SU-DHL-6 (cell line): ENCODE measurements at regions not wholly inside any gene's neighbourhood (a gene's known extent, or its start where the extent isn't known, plus 50 kb on each side); places are given as distances from the start of the nearest gene placed in this dataset.

Source experiments
- CTCF ChIP-seq: fragments of 200-600 bp; sonication (generic); IDR thresholded peaks from one replicate; pipeline ENCODE4 v1.5.1; 2017; ENCODE audit warnings: antibody characterized with exemption, mild to moderate bottlenecking, low read length, moderate library complexity; ENCODE audit not compliant: insufficient read depth, poor library complexity, severe bottlenecking
- EZH2phosphoT487 ChIP-seq: fragments of 200-600 bp; sonication (generic), shearing (Covaris generic); conservative IDR thresholded peaks from 2 replicates; pipeline ENCODE4 v1.6.1; 2018; ENCODE audit warnings: mild to moderate bottlenecking, antibody characterized with exemption, low read length, moderate library complexity, mixed read lengths

GRCh38 chr5:60219921-60220320 is 326.4 kb upstream of the PDE4D start:
- TF ChIP-seq CTCF, result no peak
- TF ChIP-seq EZH2phosphoT487, result no peak
